Panc1 (cell line): ENCODE measurements at regions not wholly inside any gene's neighbourhood (a gene's known extent, or its start where the extent isn't known, plus 50 kb on each side); places are given as distances from the start of the nearest gene placed in this dataset.
A peak's percentile ranks its signal among the peaks of the same experiment; 100 is the strongest.
"Not testable (repeated sequence)": the region's sequence is repeated elsewhere in the genome, so short reads cannot be mapped to it uniquely, and the experiment has no call there.

ENCODE experiments used
- ATAC-seq: fragments of 200-7000 bp; cut with Tn5 transposase; 2 replicates; pipeline ENCODE4 v1.9.1; 2020; ENCODE audit warnings: mild to moderate bottlenecking, moderate library complexity
- BruUV-seq: library from RNA; stranded (reverse); fragments of 400-500 nt; replicated peaks from 2 replicates; lab custom pipeline; 2021; lab: Mats Ljungman, UMichigan
- CTCF ChIA-PET: fragments of 300-600 bp; sonication (Branson Sonifier 250); formaldehyde crosslinking; loops from one replicate; lab custom pipeline; 2022; ENCODE audit warnings: antibody characterized with exemption; lab: Charles Lee
- POLR2A ChIA-PET: fragments of 300-600 bp; sonication (Branson Sonifier 250); formaldehyde crosslinking; loops from one replicate; lab custom pipeline; 2022; ENCODE audit warnings: antibody characterized with exemption; lab: Charles Lee
- DNase-seq: peaks from one replicate; pipeline ENCODE4 v3.0.0-alpha.2; 2010; ENCODE audit warnings: low read depth, low spot score
- H3K27ac ChIP-seq: 2 replicates; pipeline ENCODE4 v1.5.1; 2011; ENCODE audit warnings: mild to moderate bottlenecking, low read length, inconsistent platforms
- H3K27me3 ChIP-seq: fragments of 200-500 bp; sonication (Bioruptor generic); 2 replicates; pipeline ENCODE4 v1.6.0; 2014; ENCODE audit warnings: low read length, inconsistent platforms; ENCODE audit not compliant: control insufficient read depth, insufficient read depth
- H3K36me3 ChIP-seq: fragments of 200-500 bp; sonication (Bioruptor generic); 2 replicates; pipeline ENCODE4 v1.5.1; 2014; ENCODE audit warnings: inconsistent platforms, mild to moderate bottlenecking, low read length, moderate library complexity; ENCODE audit not compliant: control insufficient read depth, insufficient read depth
- H3K4me1 ChIP-seq: 2 replicates; pipeline ENCODE4 v1.5.1; 2011; ENCODE audit warnings: inconsistent platforms, mild to moderate bottlenecking, low read length, moderate library complexity; ENCODE audit not compliant: control insufficient read depth, insufficient read depth
- H3K4me3 ChIP-seq, 2 experiments: 2 replicates each; pipeline ENCODE4 v1.5.1; 2011 to 2012; ENCODE audit warnings: low read depth in 2 of 2, low read length in 2 of 2, mild to moderate bottlenecking in 2 of 2, inconsistent platforms in 1 of 2, moderate library complexity in 1 of 2
- H3K9me3 ChIP-seq: fragments of 200-500 bp; sonication (Bioruptor generic); 2 replicates; pipeline ENCODE4 v1.5.1; 2014; ENCODE audit warnings: low read depth, mild to moderate bottlenecking, inconsistent platforms, low read length, moderate library complexity; ENCODE audit not compliant: control insufficient read depth, insufficient read depth
- CTCF ChIP-seq: fragments of 450-650 bp; IDR thresholded peaks from 2 replicates; pipeline ENCODE4 v1.5.1; 2017; ENCODE audit warnings: mild to moderate bottlenecking
- POLR2AphosphoS5 ChIP-seq: IDR thresholded peaks from 2 replicates; pipeline ENCODE4 v1.6.1; 2012; ENCODE audit warnings: mild to moderate bottlenecking, low read depth, low read length, moderate library complexity
- SIN3A ChIP-seq: IDR thresholded peaks from 2 replicates; pipeline ENCODE4 v1.6.1; 2012; ENCODE audit warnings: low read depth, mild to moderate bottlenecking, low read length, moderate library complexity, borderline replicate concordance; ENCODE audit not compliant: insufficient read depth
- TCF7L2 ChIP-seq: IDR thresholded peaks from 2 replicates; pipeline ENCODE4 v1.6.1; 2011; ENCODE audit warnings: mild to moderate bottlenecking, low read depth, low read length, inconsistent platforms
- in situ Hi-C: cut with HindIII; loops from 2 replicates; pipeline ENCODE4 v1.10.0; 2016; ENCODE audit warnings: low sequenced_read_pairs, low pct_unique_long_range_greater_than_20kb
- intact Hi-C: fragments of 100-400 bp; cut with micrococcal nuclease; formaldehyde crosslinking; loops from one replicate; pipeline ENCODE4 v1.10.0; 2022; ENCODE audit not compliant: unreplicated experiment
- TF ChIP-seq, protein P1 (sequence below), 2 experiments: IDR thresholded peaks; 2 replicates each; pipeline ENCODE4 v1.6.1; 2011 to 2012; ENCODE audit warnings: low read depth in 2 of 2, control low read depth in 1 of 2, low read length in 1 of 2, mild to moderate bottlenecking in 1 of 2, moderate library complexity in 1 of 2; ENCODE audit not compliant: insufficient read depth in 1 of 2

DNA sequence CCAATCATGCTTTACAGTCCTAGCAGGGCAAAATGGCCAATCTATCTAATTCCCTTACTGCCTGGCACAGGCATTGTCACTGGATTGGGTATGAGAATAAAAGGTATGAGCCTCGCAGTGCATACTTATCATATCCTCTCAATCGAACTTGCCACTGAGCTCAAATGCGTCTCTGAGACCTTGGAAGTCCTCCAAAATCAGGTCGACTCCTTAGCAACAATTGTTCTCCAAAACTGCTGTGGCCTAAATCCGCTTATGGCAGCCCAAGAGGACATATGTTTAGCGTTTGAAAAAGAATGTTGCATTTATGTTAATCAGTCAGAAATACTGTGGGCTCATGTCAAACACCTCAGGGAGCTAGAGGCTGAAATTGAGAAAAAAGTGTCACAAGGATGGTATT is 69.7 kb downstream of the SPIN4 start:
- Histone ChIP-seq H3K9me3 (no peaks in the 10 kb centered on the region), H3K4me1 (no peaks in the 10 kb centered on the region), H3K4me3 (no peak overlapping the region), H3K36me3 (no peaks in the 10 kb centered on the region), H3K27me3 (no peaks in the 10 kb centered on the region), H3K27ac (no peak overlapping the region)
- no TSS peak for BruUV-seq
- intact Hi-C loops (no loop called here), in situ Hi-C loops (no loop called here)
- DNase-seq (no peak), ATAC-seq (no peak)
- CTCF ChIA-PET: no interaction called here
- TF ChIP-seq, protein P1, sequence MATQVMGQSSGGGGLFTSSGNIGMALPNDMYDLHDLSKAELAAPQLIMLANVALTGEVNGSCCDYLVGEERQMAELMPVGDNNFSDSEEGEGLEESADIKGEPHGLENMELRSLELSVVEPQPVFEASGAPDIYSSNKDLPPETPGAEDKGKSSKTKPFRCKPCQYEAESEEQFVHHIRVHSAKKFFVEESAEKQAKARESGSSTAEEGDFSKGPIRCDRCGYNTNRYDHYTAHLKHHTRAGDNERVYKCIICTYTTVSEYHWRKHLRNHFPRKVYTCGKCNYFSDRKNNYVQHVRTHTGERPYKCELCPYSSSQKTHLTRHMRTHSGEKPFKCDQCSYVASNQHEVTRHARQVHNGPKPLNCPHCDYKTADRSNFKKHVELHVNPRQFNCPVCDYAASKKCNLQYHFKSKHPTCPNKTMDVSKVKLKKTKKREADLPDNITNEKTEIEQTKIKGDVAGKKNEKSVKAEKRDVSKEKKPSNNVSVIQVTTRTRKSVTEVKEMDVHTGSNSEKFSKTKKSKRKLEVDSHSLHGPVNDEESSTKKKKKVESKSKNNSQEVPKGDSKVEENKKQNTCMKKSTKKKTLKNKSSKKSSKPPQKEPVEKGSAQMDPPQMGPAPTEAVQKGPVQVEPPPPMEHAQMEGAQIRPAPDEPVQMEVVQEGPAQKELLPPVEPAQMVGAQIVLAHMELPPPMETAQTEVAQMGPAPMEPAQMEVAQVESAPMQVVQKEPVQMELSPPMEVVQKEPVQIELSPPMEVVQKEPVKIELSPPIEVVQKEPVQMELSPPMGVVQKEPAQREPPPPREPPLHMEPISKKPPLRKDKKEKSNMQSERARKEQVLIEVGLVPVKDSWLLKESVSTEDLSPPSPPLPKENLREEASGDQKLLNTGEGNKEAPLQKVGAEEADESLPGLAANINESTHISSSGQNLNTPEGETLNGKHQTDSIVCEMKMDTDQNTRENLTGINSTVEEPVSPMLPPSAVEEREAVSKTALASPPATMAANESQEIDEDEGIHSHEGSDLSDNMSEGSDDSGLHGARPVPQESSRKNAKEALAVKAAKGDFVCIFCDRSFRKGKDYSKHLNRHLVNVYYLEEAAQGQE (IDR thresholded peaks at IDR 0.05; ENCODE audit: insufficient read depth in 1 of 2, low read depth in 2 of 2, low read length in 1 of 2): no peak
- TF ChIP-seq TCF7L2: no peak
- no peak for TF ChIP-seq POLR2AphosphoS5
- no peak for TF ChIP-seq CTCF
- no peak for TF ChIP-seq SIN3A
- POLR2A ChIA-PET: no interaction called here

- DNase-seq, intact Hi-C loops, BruUV-seq, POLR2A ChIA-PET, H3K36me3 ChIP-seq, H3K4me1 ChIP-seq, ATAC-seq, H3K9me3 ChIP-seq, in situ Hi-C loops, H3K27ac ChIP-seq, H3K4me3 ChIP-seq, CTCF ChIA-PET, H3K27me3 ChIP-seq: not testable (repeated sequence)
Measured at GRCh38 chrX:63277394-63277793, 73.7 kb downstream of the SPIN4 start.

- H3K27ac ChIP-seq: no peak overlapping the region
- DNase-seq (peak; percentile 27), ATAC-seq (no peak)
- no peak for TF ChIP-seq TCF7L2
- TF ChIP-seq, protein P1 (IDR thresholded peaks at IDR 0.05; ENCODE audit: insufficient read depth in 1 of 2, low read depth in 2 of 2, low read length in 1 of 2): no peak
- no peak for TF ChIP-seq SIN3A
- TF ChIP-seq CTCF: peak; percentile 76
- no peaks in the 10 kb centered on the region for H3K27me3 ChIP-seq
- BruUV-seq: no TSS peak
- ChIA-PET CTCF (interaction anchor here (0.6 kb wide), 1 partner anchor 18 kb away, joined by 7 read pairs; no protein-coding TSS in a partner anchor), POLR2A (no interaction called here)
- no peaks in the 10 kb centered on the region for H3K4me1 ChIP-seq
- no peaks in the 10 kb centered on the region for H3K9me3 ChIP-seq
- no peak overlapping the region for H3K4me3 ChIP-seq
- intact Hi-C loops: no loop called here
- H3K36me3 ChIP-seq: no peaks in the 10 kb centered on the region
- in situ Hi-C loops: no loop called here
Measured at GRCh38 chrX:63275127-63275526, 76.0 kb downstream of the SPIN4 start.
